ENCODE measurements at regions not wholly inside any gene's neighbourhood (a gene's known extent, or its start where the extent isn't known, plus 50 kb on each side); places are given as distances from the start of the nearest gene placed in this dataset.

DNA sequence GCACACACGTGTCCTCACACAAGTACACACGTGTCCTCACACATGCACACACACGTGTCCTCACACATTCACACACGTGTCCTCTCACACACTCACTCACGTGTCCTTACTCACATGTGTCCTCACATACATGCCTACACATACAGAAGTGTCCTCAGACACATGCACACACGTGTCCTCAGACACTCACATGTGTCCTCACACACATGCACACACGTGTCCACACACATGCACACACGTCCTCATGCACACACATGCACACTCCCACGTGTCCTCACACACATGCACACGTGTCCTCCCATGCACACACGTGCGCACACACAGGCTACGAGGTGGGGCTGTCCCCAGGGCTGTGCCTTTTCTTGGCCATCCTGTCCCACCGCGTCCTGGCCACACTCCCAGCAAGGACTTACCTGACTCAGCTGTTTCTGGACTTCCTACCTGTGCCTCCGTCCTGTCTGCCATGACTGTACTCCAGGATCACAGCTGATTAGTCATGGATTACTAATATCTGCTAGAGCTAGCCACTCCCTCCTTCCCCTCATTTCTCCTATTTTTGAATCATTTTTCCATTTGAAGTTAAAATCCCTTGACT lies 990.2 kb downstream of the BRD1 start:
- Histone ChIP-seq H3K36me3 (no peaks in the 10 kb centered on the region), H3K27ac (no peak overlapping the region), H3K9me3 (peaks cover 2 to 21% (median 8%) of the 10 kb centered on the region in 8 donors), H3K27me3 (replicated peaks in 1 of 7) (peaks cover 0 to 40% (median 0%) of the 10 kb centered on the region in 7 donors), H3K4me1 (no peaks in the 10 kb centered on the region), H3K4me3 (no peak overlapping the region)
- TF ChIP-seq, protein P1, sequence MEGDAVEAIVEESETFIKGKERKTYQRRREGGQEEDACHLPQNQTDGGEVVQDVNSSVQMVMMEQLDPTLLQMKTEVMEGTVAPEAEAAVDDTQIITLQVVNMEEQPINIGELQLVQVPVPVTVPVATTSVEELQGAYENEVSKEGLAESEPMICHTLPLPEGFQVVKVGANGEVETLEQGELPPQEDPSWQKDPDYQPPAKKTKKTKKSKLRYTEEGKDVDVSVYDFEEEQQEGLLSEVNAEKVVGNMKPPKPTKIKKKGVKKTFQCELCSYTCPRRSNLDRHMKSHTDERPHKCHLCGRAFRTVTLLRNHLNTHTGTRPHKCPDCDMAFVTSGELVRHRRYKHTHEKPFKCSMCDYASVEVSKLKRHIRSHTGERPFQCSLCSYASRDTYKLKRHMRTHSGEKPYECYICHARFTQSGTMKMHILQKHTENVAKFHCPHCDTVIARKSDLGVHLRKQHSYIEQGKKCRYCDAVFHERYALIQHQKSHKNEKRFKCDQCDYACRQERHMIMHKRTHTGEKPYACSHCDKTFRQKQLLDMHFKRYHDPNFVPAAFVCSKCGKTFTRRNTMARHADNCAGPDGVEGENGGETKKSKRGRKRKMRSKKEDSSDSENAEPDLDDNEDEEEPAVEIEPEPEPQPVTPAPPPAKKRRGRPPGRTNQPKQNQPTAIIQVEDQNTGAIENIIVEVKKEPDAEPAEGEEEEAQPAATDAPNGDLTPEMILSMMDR (IDR thresholded peaks at IDR 0.05 in 8 of 11, conservative IDR thresholded peaks at IDR 0.05 in 3 of 11) = no peak
- TF ChIP-seq POLR2AphosphoS5 (IDR thresholded peaks at IDR 0.05) = no peak
- TF ChIP-seq POLR2A (IDR thresholded peaks at IDR 0.05) = no peak
- 76 to 88% (median 79%) methylated on average over 16 of the region's 16 CpGs for WGBS, 5 donors
- DNase-seq = peak; percentile 59
- intact Hi-C loops (cut with DNase I; ENCODE audit: low total_unique reads) = no loop called here

DNA sequence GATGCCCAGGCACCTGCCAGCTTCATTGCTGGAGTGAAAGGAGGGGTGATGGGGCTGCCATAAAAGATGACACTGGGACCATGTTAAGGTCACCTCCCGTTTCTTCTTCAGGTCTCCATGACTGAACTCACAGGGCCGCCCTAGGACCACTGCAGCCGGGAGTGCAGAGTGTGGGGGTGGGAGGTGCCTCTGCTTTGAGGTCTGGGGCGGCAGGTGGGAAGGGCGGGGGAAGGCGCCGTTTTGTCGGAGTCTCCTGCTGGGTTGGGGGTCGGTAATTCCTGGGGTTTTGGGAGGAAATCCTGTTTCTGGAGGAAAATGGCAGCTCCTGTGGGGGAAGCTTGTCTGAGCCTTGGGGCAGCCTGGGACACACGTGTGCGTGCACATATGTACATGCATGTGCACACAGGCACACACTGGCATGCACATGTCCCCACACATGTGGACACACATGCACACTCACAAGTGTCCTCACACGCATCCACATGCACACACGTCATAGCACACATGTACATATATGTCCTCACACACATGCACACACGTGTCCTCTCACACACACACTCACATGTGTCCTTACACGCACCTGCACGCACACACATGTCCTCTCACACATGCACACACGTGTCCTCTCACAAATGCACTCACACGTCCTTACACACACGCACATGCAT lies 990.9 kb downstream of the BRD1 start:
- intact Hi-C loops (cut with DNase I; ENCODE audit: low total_unique reads) = no loop called here
- Histone ChIP-seq H3K4me3 (no peak overlapping the region), H3K9me3 (peaks cover 2 to 28% (median 14%) of the 10 kb centered on the region in 8 donors), H3K4me1 (no peaks in the 10 kb centered on the region), H3K27me3 (replicated peaks in 1 of 7) (peaks cover 0 to 34% (median 0%) of the 10 kb centered on the region in 7 donors), H3K27ac (no peak overlapping the region), H3K36me3 (no peaks in the 10 kb centered on the region)
- WGBS, 5 donors = 78 to 87% (median 82%) methylated on average over 19 of the region's 19 CpGs
- TF ChIP-seq, protein P1 (IDR thresholded peaks at IDR 0.05 in 8 of 11, conservative IDR thresholded peaks at IDR 0.05 in 3 of 11) = no peak
- TF ChIP-seq POLR2A (IDR thresholded peaks at IDR 0.05) (no peak), POLR2AphosphoS5 (IDR thresholded peaks at IDR 0.05) (no peak)
- peak; percentile 42 for DNase-seq

DNA sequence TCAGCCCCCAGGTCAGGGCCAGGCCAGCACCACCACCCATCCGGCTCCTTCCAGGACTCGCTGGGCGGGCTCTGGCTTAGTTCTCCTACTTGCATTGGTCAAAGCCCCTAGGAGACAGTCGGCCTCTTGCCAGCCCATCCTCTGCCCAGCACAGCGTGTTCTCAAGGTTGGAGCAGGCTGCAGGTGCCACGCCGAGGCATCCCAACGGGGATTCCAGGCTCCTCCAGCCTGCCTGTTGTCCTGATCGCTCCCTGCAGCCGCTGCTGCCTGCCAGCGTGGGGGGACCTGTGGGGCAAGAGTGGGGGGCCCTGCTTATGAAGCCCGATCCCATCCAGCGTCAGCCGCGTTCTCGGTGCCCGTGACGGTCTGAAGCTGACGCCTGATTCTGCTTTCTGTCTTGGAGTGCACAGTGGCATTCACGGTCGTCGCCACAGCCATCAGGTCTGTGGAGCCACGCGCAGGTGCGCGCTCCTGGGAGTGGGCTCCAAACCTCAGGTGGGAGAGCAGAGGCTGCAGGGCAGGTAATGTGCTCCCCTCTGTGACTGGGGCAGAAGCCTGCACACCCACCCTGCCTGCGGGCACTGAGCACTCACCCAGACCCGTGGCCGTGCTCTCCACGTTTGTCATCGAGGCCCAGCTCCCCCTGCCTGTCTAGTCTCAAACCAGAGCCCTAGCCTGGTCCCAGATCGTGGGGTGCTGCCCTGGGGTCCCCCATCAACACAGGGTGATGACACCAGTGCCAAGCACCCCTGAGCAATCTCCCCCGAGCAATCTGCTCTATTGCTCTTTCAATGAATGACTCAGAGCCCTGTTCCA lies 991.6 kb downstream of the BRD1 start:
- Histone ChIP-seq H3K27ac (no peak overlapping the region), H3K27me3 (replicated peaks in 1 of 7) (peaks cover 0 to 34% (median 0%) of the 10 kb centered on the region in 7 donors), H3K9me3 (peaks cover 2 to 35% (median 20%) of the 10 kb centered on the region in 8 donors), H3K36me3 (no peaks in the 10 kb centered on the region), H3K4me1 (no peaks in the 10 kb centered on the region), H3K4me3 (no peak overlapping the region)
- WGBS, 5 donors = 86 to 91% (median 88%) methylated on average over 19 to 33 of the region's 33 CpGs
- intact Hi-C loops (cut with DNase I; ENCODE audit: low total_unique reads) = no loop called here
- TF ChIP-seq, protein P1 (IDR thresholded peaks at IDR 0.05 in 8 of 11, conservative IDR thresholded peaks at IDR 0.05 in 3 of 11) = no peak
- TF ChIP-seq POLR2A (IDR thresholded peaks at IDR 0.05) (no peak), POLR2AphosphoS5 (IDR thresholded peaks at IDR 0.05) (no peak)
- peak; percentile 54 for DNase-seq

DNA sequence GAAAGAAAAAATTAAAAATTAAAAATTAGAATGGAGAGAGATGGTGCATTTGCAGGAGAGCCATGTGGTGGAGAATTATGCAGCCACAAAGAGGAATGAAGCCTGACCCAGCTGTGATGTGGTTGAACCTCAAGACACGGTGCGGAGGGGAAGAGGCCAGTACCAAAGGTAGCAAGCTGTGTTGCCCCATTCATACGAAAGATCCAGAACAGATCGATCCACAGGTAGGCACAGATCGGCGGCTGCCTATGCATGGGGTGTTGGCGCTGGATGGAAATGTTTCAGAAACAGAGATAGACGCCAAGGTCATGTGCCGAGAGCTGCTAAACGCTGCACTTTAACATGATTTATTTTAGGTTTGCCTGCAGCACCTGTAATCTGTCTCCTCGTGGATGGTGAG lies 992.3 kb downstream of the BRD1 start:
- DNase-seq = peak; percentile 36
- no peaks in the 10 kb centered on the region for H3K4me1 ChIP-seq
- no peak overlapping the region for H3K4me3 ChIP-seq
- no peaks in the 10 kb centered on the region for H3K36me3 ChIP-seq
- TF ChIP-seq POLR2AphosphoS5 (IDR thresholded peaks at IDR 0.05) (no peak), POLR2A (IDR thresholded peaks at IDR 0.05) (no peak)
- TF ChIP-seq, protein P1 (IDR thresholded peaks at IDR 0.05 in 8 of 11, conservative IDR thresholded peaks at IDR 0.05 in 3 of 11) = no peak
- H3K27ac ChIP-seq = no peak overlapping the region
- H3K27me3 ChIP-seq (replicated peaks in 1 of 7) = peaks cover 0 to 34% (median 0%) of the 10 kb centered on the region in 7 donors
- intact Hi-C loops (cut with DNase I; ENCODE audit: low total_unique reads) = no loop called here
- WGBS, 5 donors = 83 to 90% (median 87%) methylated on average over 11 of the region's 11 CpGs
- H3K9me3 ChIP-seq = peaks cover 2 to 41% (median 22%) of the 10 kb centered on the region in 8 donors

Measured in spleen (tissue), 11 donors.